K562 (cell line): ENCODE measurements at regions not wholly inside any gene's neighbourhood (a gene's known extent, or its start where the extent isn't known, plus 50 kb on each side); places are given as distances from the start of the nearest gene placed in this dataset.

Experiments used
- ATAC-seq: fragments of 200-7000 bp; cut with Tn5 transposase; 3 replicates; pipeline ENCODE4 v1.9.1; 2020; ENCODE audit warnings: moderate library complexity
- BruUV-seq: library from RNA; stranded (reverse); fragments of 400-500 nt; replicated peaks from 2 replicates; lab custom pipeline; 2021; lab: Mats Ljungman, UMichigan
- CTCF ChIA-PET: fragments of 300-600 bp; formaldehyde crosslinking; extraction: SDS; loops from one replicate; lab custom pipeline; 2021; ENCODE audit warnings: low intra/inter-chr PET ratio; lab: Yijun Ruan, JAX
- POLR2A ChIA-PET: fragments of 300-600, 350-650 bp; sonication (Branson Sonifier 250); formaldehyde crosslinking; extraction: SDS; loops from one replicate; lab custom pipeline; 2021; ENCODE audit warnings: antibody characterized with exemption, inconsistent platforms; lab: Yijun Ruan, JAX
- DNase-seq, 4 experiments: peaks; one replicate each; pipeline versions ENCODE4 v3.0.0 to v3.0.0-alpha.2; 2011 to 2018; ENCODE audit warnings: low spot score in 3 of 4, mixed read lengths in 3 of 4; ENCODE audit errors: extremely low read depth in 1 of 4
- FAIRE-seq: peaks from 2 replicates; lab custom pipeline; 2011; peaks lifted over from hg19 to GRCh38; lab: Jason Lieb, UNC
- H2AFZ ChIP-seq: 2 replicates; pipeline ENCODE4 v1.6.0; 2011; ENCODE audit warnings: low read depth, low read length, control low read depth, inconsistent platforms
- H3K27ac ChIP-seq: fragments of 200-600 bp; 3 replicates; pipeline ENCODE4 v1.8.0; 2011; ENCODE audit warnings: low read depth, mild to moderate bottlenecking, control low read depth, inconsistent platforms, low read length, moderate library complexity, mixed read lengths; ENCODE audit errors: extremely low read depth
- H3K27me3 ChIP-seq, 2 experiments: fragments of 300-600 bp in 1 of 2; 2 replicates in 1 of 2; 3 replicates in 1 of 2; pipeline versions ENCODE4 v1.6.0 to v1.8.0; 2011; ENCODE audit warnings: inconsistent platforms in 2 of 2, low read length in 2 of 2, mild to moderate bottlenecking in 1 of 2, mixed read lengths in 1 of 2, moderate library complexity in 1 of 2; ENCODE audit not compliant: control insufficient read depth in 2 of 2, insufficient read depth in 2 of 2
- H3K36me3 ChIP-seq: fragments of 300-600 bp; 3 replicates; pipeline ENCODE4 v1.8.0; 2011; ENCODE audit warnings: mild to moderate bottlenecking, low read length, inconsistent platforms; ENCODE audit not compliant: control insufficient read depth, insufficient read depth
- H3K4me1 ChIP-seq, 2 experiments: fragments of 200-600 bp in 1 of 2; replicated peaks in 1 of 2; 2 replicates in 1 of 2; 3 replicates in 1 of 2; pipeline versions ENCODE4 v1.5.1 to v1.8.0; 2011; ENCODE audit warnings: inconsistent platforms in 2 of 2, low read length in 2 of 2, mild to moderate bottlenecking in 1 of 2, mixed read lengths in 1 of 2, moderate library complexity in 1 of 2; ENCODE audit not compliant: control insufficient read depth in 2 of 2, insufficient read depth in 2 of 2
- H3K4me2 ChIP-seq: 2 replicates; pipeline ENCODE4 v1.6.1; 2011; ENCODE audit warnings: low read length, control low read depth, inconsistent platforms, mixed read lengths; ENCODE audit not compliant: insufficient read depth
- H3K4me3 ChIP-seq: fragments of 200-600 bp; sonication (generic), shearing (Covaris generic); 2 replicates; pipeline ENCODE4 v1.5.1; 2016; ENCODE audit warnings: control low read depth, inconsistent platforms
- H3K79me2 ChIP-seq: fragments of 200-600 bp; 3 replicates; pipeline ENCODE4 v1.8.0; 2011; ENCODE audit warnings: low read length, inconsistent platforms; ENCODE audit not compliant: control insufficient read depth, insufficient read depth
- H3K9ac ChIP-seq, 2 experiments: 2 replicates each; pipeline versions ENCODE4 v1.6.0 to v1.6.1; 2011; ENCODE audit warnings: low read depth in 2 of 2, low read length in 2 of 2, control low read depth in 1 of 2, inconsistent platforms in 1 of 2, mild to moderate bottlenecking in 1 of 2, mixed read lengths in 1 of 2; ENCODE audit not compliant: insufficient read depth in 1 of 2
- H3K9me1 ChIP-seq: one replicate; pipeline ENCODE4 v1.6.0; 2011; ENCODE audit warnings: inconsistent platforms, mild to moderate bottlenecking, low read length, moderate library complexity; ENCODE audit not compliant: control insufficient read depth, insufficient read depth
- H3K9me3 ChIP-seq: replicated peaks from 2 replicates; pipeline ENCODE4 v1.5.1; 2011; ENCODE audit warnings: low read depth, low read length, inconsistent platforms; ENCODE audit not compliant: control insufficient read depth, insufficient read depth
- H4K20me1 ChIP-seq: replicated peaks from 2 replicates; pipeline ENCODE4 v1.6.1; 2011; ENCODE audit warnings: low read length, inconsistent platforms, mixed read lengths; ENCODE audit not compliant: control insufficient read depth, insufficient read depth
- CCNT2 ChIP-seq: IDR thresholded peaks from 2 replicates; pipeline ENCODE4 v1.6.1; 2011; ENCODE audit warnings: borderline replicate concordance, low read depth, mild to moderate bottlenecking, moderate library complexity, mixed read lengths, low read length; ENCODE audit not compliant: insufficient read length; ENCODE audit errors: extremely low read depth
- ILK ChIP-seq: fragments of 450-650 bp; IDR thresholded peaks from 2 replicates; pipeline ENCODE4 v1.6.1; 2016; ENCODE audit warnings: missing genetic modification characterization, low read depth, mild to moderate bottlenecking, missing compliant biosample characterization, moderate library complexity, borderline replicate concordance
- MYBL2 ChIP-seq, 2 experiments: fragments of 450-650 bp in 1 of 2; sonication (generic) in 1 of 2; formaldehyde crosslinking in 1 of 2; IDR thresholded peaks; 2 replicates each; pipeline versions ENCODE4 v1.6.1 to v1.8.1; 2017 to 2022; ENCODE audit warnings: borderline replicate concordance in 1 of 2, inconsistent platforms in 1 of 2, low read depth in 1 of 2, mild to moderate bottlenecking in 1 of 2, missing genetic modification reagents in 1 of 2, moderate library complexity in 1 of 2
- RHOXF2B ChIP-seq: fragments of 250-450 bp; sonication (Bioruptor Pico); conservative IDR thresholded peaks from 2 replicates; pipeline ENCODE4 v1.5.1; 2021
- TSC22D4 ChIP-seq: fragments of 450-650 bp; IDR thresholded peaks from 2 replicates; pipeline ENCODE4 v1.6.1; 2016; ENCODE audit warnings: missing genetic modification characterization, missing biosample characterization, control low read depth
- ZNF347 ChIP-seq: fragments of 450-650 bp; formaldehyde crosslinking; IDR thresholded peaks from 2 replicates; pipeline ENCODE4 v1.4.0; 2020; ENCODE audit warnings: low read depth, mild to moderate bottlenecking, moderate library complexity
- ZNF780A ChIP-seq: fragments of 250-450 bp; sonication (Bioruptor Pico); IDR thresholded peaks from 2 replicates; pipeline ENCODE4 v1.5.0; 2021; ENCODE audit warnings: mild to moderate bottlenecking
- WGBS: fragments of 100-300 bp; shearing (Covaris generic); methylation state at CpG from one replicate; pipeline ENCODE4 v1.1.6; 2016; ENCODE audit warnings: low coverage, mixed read lengths; ENCODE audit not compliant: insufficient coverage; ENCODE audit errors: missing lambda C conversion rate; 5-methylcytosine and 5-hydroxymethylcytosine counted together
- in situ Hi-C: fragments of 300-500 bp; cut with MboI; formaldehyde crosslinking; loops from 4 replicates; pipeline ENCODE4 v1.15.0; 2018; ENCODE audit warnings: inconsistent platforms, mixed read lengths
- intact Hi-C: fragments of 100-400 bp; cut with micrococcal nuclease; formaldehyde crosslinking; loops from 2 replicates; pipeline ENCODE4 v1.14.2; 2022
- TF ChIP-seq, protein P1 (sequence below), 3 experiments: fragments of 200-800 bp in 1 of 3; fragments of 250-450 bp in 1 of 3; fragments of 450-650 bp in 1 of 3; sonication (Bioruptor Pico) in 1 of 3; sonication (Bioruptor generic) in 1 of 3; formaldehyde crosslinking in 1 of 3; IDR thresholded peaks; 2 replicates each; pipeline versions ENCODE4 v1.6.1 to v1.8.0; 2016 to 2022; ENCODE audit warnings: mild to moderate bottlenecking in 2 of 3, missing genetic modification characterization in 2 of 3, missing compliant biosample characterization in 1 of 3, moderate library complexity in 1 of 3
- TF ChIP-seq, protein P2 (sequence below): sonication (generic); formaldehyde crosslinking; IDR thresholded peaks from 2 replicates; pipeline ENCODE4 v1.8.0; 2023; ENCODE audit warnings: missing genetic modification reagents, mild to moderate bottlenecking, borderline replicate concordance

DNA sequence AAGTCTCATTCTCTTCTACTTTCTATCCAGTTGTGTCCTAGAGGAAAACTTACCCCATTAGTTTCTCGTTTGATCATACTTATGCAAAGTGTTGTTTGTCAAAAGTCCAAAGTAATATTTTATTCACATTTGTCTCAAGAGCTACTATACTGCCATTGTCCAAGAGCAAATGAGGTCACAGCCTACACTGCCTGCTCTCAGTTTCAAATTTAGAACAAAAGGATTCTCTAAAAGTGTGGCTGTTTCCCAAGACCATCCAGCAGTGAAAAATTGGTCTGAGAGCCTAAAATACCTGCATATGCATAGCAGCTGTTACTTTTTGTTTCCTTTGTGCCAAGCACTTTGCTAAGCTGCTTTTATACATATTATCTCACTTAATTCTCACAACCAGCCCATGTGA, 439.5 kb upstream of the NFE2L3 start (continued):
- TF ChIP-seq MYBL2 (IDR thresholded peaks at IDR 0.05; ENCODE audit: low read depth) (no peak), MYBL2 (CRISPR knock-in tag; IDR thresholded peaks at IDR 0.05; ENCODE audit: borderline replicate concordance) (no peak)

DNA sequence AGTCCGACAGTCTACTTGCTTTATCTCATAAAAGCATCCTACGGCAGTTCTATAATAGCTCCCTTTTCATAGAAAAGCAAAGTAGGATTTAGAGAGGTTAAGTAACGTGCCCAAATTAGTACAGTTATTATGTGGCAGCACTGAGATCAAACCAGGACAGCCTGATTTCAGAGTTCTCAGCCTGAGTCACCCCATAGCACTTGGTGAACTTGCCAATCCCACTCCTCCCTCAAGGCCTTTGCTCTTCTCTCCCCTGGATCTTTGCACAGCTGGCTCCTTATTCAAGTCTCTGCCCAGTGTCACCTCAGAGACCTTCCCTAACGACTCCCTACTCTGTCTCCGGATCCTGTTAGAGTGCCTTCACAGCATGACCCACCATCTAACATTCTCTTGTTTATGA, 438.0 kb upstream of the NFE2L3 start:
- POLR2A ChIA-PET, result no interaction called here
- no peaks in the 10 kb centered on the region for H3K9me1 ChIP-seq
- FAIRE-seq (no peak), ATAC-seq (no peak), DNase-seq (no peak)
- no TSS peak for BruUV-seq
- H3K4me2 ChIP-seq, result no peak overlapping the region
- H2AFZ ChIP-seq, result no peak overlapping the region
- WGBS, result 1% methylated on average over 5 of the region's 5 CpGs
- CTCF ChIA-PET, result no interaction called here
- H3K36me3 ChIP-seq, result no peaks in the 10 kb centered on the region
- peaks cover 2 to 9% of the 10 kb centered on the region in 2 experiments; a peak in 4 of 5 replicates for H3K27me3 ChIP-seq
- intact Hi-C loops, result no loop called here
- H3K9ac ChIP-seq, result no peak overlapping the region
- no peaks in the 10 kb centered on the region for H3K9me3 ChIP-seq
- H3K27ac ChIP-seq, result no peak overlapping the region
- no peaks in the 10 kb centered on the region for H4K20me1 ChIP-seq
- H3K4me1 ChIP-seq, result no peaks in the 10 kb centered on the region
- no peak overlapping the region for H3K4me3 ChIP-seq
- H3K79me2 ChIP-seq, result no peaks in the 10 kb centered on the region
- in situ Hi-C loops, result no loop called here
- no peak for TF ChIP-seq ZNF780A (CRISPR knock-in tag)
- TF ChIP-seq CCNT2, result no peak
- no peak for TF ChIP-seq ZNF347 (CRISPR knock-in tag)
- TF ChIP-seq RHOXF2B (CRISPR knock-in tag), result no peak
- no peak for TF ChIP-seq TSC22D4 (tag)
- TF ChIP-seq, protein P1, sequence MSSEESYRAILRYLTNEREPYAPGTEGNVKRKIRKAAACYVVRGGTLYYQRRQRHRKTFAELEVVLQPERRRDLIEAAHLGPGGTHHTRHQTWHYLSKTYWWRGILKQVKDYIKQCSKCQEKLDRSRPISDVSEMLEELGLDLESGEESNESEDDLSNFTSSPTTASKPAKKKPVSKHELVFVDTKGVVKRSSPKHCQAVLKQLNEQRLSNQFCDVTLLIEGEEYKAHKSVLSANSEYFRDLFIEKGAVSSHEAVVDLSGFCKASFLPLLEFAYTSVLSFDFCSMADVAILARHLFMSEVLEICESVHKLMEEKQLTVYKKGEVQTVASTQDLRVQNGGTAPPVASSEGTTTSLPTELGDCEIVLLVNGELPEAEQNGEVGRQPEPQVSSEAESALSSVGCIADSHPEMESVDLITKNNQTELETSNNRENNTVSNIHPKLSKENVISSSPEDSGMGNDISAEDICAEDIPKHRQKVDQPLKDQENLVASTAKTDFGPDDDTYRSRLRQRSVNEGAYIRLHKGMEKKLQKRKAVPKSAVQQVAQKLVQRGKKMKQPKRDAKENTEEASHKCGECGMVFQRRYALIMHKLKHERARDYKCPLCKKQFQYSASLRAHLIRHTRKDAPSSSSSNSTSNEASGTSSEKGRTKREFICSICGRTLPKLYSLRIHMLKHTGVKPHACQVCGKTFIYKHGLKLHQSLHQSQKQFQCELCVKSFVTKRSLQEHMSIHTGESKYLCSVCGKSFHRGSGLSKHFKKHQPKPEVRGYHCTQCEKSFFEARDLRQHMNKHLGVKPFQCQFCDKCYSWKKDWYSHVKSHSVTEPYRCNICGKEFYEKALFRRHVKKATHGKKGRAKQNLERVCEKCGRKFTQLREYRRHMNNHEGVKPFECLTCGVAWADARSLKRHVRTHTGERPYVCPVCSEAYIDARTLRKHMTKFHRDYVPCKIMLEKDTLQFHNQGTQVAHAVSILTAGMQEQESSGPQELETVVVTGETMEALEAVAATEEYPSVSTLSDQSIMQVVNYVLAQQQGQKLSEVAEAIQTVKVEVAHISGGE (CRISPR knock-in tag; IDR thresholded peaks at IDR 0.05), result no peak
- TF ChIP-seq, protein P2, sequence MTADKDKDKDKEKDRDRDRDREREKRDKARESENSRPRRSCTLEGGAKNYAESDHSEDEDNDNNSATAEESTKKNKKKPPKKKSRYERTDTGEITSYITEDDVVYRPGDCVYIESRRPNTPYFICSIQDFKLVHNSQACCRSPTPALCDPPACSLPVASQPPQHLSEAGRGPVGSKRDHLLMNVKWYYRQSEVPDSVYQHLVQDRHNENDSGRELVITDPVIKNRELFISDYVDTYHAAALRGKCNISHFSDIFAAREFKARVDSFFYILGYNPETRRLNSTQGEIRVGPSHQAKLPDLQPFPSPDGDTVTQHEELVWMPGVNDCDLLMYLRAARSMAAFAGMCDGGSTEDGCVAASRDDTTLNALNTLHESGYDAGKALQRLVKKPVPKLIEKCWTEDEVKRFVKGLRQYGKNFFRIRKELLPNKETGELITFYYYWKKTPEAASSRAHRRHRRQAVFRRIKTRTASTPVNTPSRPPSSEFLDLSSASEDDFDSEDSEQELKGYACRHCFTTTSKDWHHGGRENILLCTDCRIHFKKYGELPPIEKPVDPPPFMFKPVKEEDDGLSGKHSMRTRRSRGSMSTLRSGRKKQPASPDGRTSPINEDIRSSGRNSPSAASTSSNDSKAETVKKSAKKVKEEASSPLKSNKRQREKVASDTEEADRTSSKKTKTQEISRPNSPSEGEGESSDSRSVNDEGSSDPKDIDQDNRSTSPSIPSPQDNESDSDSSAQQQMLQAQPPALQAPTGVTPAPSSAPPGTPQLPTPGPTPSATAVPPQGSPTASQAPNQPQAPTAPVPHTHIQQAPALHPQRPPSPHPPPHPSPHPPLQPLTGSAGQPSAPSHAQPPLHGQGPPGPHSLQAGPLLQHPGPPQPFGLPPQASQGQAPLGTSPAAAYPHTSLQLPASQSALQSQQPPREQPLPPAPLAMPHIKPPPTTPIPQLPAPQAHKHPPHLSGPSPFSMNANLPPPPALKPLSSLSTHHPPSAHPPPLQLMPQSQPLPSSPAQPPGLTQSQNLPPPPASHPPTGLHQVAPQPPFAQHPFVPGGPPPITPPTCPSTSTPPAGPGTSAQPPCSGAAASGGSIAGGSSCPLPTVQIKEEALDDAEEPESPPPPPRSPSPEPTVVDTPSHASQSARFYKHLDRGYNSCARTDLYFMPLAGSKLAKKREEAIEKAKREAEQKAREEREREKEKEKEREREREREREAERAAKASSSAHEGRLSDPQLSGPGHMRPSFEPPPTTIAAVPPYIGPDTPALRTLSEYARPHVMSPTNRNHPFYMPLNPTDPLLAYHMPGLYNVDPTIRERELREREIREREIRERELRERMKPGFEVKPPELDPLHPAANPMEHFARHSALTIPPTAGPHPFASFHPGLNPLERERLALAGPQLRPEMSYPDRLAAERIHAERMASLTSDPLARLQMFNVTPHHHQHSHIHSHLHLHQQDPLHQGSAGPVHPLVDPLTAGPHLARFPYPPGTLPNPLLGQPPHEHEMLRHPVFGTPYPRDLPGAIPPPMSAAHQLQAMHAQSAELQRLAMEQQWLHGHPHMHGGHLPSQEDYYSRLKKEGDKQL, result no peak
- no peak for TF ChIP-seq ILK (tag)
